Fibroblast of gingiva (primary cell): ENCODE measurements at regions not wholly inside any gene's neighbourhood (a gene's known extent, or its start where the extent isn't known, plus 50 kb on each side); places are given as distances from the start of the nearest gene placed in this dataset.

ENCODE experiments used
- DNase-seq: peaks from one replicate; pipeline ENCODE4 v3.0.0-alpha.2; 2011; ENCODE audit warnings: low read depth

- DNase-seq = no peak
Measured at GRCh38 chr10:10211409-10211808, 806.3 kb upstream of the CELF2 start.

GRCh38 chr10:10213237-10213636 is 804.4 kb upstream of the CELF2 start:
- DNase-seq = no peak

GRCh38 chr10:10222304-10222841 is 795.3 kb upstream of the CELF2 start:
- no peak for DNase-seq

GRCh38 chr10:10223131-10223530 is 794.5 kb upstream of the CELF2 start:
- DNase-seq = no peak

- DNase-seq = no peak
Measured at GRCh38 chr10:10225136-10225676, 792.5 kb upstream of the CELF2 start.

GRCh38 chr10:10233229-10233628 is 784.4 kb upstream of the CELF2 start:
- DNase-seq = no peak

- no peak for DNase-seq
Measured at GRCh38 chr10:10235003-10235402, 782.7 kb upstream of the CELF2 start.

- no peak for DNase-seq
Measured at GRCh38 chr10:10247585-10247984, 770.1 kb upstream of the CELF2 start.

- DNase-seq = no peak
Measured at GRCh38 chr10:10256860-10257259, 760.8 kb upstream of the CELF2 start.

GRCh38 chr10:10259013-10259412 is 758.7 kb upstream of the CELF2 start:
- DNase-seq = no peak

GRCh38 chr10:10270126-10271050 is 747.3 kb upstream of the CELF2 start:
- no peak for DNase-seq

- no peak for DNase-seq
Measured at GRCh38 chr10:10271639-10272192, 746.0 kb upstream of the CELF2 start.

GRCh38 chr10:10273661-10274060 is 744.0 kb upstream of the CELF2 start:
- DNase-seq = no peak

GRCh38 chr10:10279906-10280305 is 737.8 kb upstream of the CELF2 start:
- no peak for DNase-seq

GRCh38 chr10:10292501-10292900 is 725.2 kb upstream of the CELF2 start:
- DNase-seq = no peak

- DNase-seq = no peak
Measured at GRCh38 chr10:10293041-10293440, 724.6 kb upstream of the CELF2 start.

GRCh38 chr10:10293481-10293951 is 724.2 kb upstream of the CELF2 start:
- no peak for DNase-seq

GRCh38 chr10:10294184-10294880 is 723.3 kb upstream of the CELF2 start:
- no peak for DNase-seq

GRCh38 chr10:10294881-10295529 is 722.7 kb upstream of the CELF2 start:
- DNase-seq = no peak

- no peak for DNase-seq
Measured at GRCh38 chr10:10295537-10295936, 722.1 kb upstream of the CELF2 start.

- no peak for DNase-seq
Measured at GRCh38 chr10:10302689-10303088, 715.0 kb upstream of the CELF2 start.

GRCh38 chr10:10307036-10307435 is 710.6 kb upstream of the CELF2 start:
- no peak for DNase-seq
